H9 (cell line): ENCODE measurements at regions not wholly inside any gene's neighbourhood (a gene's known extent, or its start where the extent isn't known, plus 50 kb on each side); places are given as distances from the start of the nearest gene placed in this dataset.

ENCODE experiments used
- DNase-seq: peaks from one replicate; pipeline ENCODE4 v3.0.0-alpha.2; 2017
- H2AFZ ChIP-seq: one replicate; pipeline ENCODE4 v1.6.1; 2013; ENCODE audit warnings: mild to moderate bottlenecking, low read length, control low read depth, moderate library complexity
- H2AK5ac ChIP-seq: 2 replicates; pipeline ENCODE4 v1.6.1; 2013; ENCODE audit warnings: low read length, control low read depth, mixed read lengths; ENCODE audit not compliant: insufficient read length
- H2BK120ac ChIP-seq: one replicate; pipeline ENCODE4 v1.6.1; 2013; ENCODE audit warnings: low read depth, mild to moderate bottlenecking, low read length, control low read depth, inconsistent platforms; ENCODE audit not compliant: poor library complexity, severe bottlenecking
- H2BK12ac ChIP-seq: 2 replicates; pipeline ENCODE4 v1.6.1; 2013; ENCODE audit warnings: low read length, control low read depth, mixed read lengths, low read depth; ENCODE audit not compliant: insufficient read length
- H2BK15ac ChIP-seq: 2 replicates; pipeline ENCODE4 v1.6.1; 2013; ENCODE audit warnings: low read depth, low read length, control low read depth
- H2BK20ac ChIP-seq: one replicate; pipeline ENCODE4 v1.6.1; 2013; ENCODE audit warnings: low read depth, mild to moderate bottlenecking, low read length, control low read depth, inconsistent platforms; ENCODE audit not compliant: poor library complexity, severe bottlenecking
- H2BK5ac ChIP-seq: 2 replicates; pipeline ENCODE4 v1.6.1; 2013; ENCODE audit warnings: low read length, control low read depth, mixed read lengths; ENCODE audit not compliant: insufficient read length
- H3K14ac ChIP-seq: 2 replicates; pipeline ENCODE4 v1.6.1; 2013; ENCODE audit warnings: low read length, control low read depth; ENCODE audit not compliant: insufficient read depth
- H3K18ac ChIP-seq: 2 replicates; pipeline ENCODE4 v1.6.1; 2013; ENCODE audit warnings: low read depth, mild to moderate bottlenecking, mixed read lengths, low read length, control low read depth; ENCODE audit not compliant: insufficient read length
- H3K23ac ChIP-seq: 2 replicates; pipeline ENCODE4 v1.6.1; 2013; ENCODE audit warnings: low read length, control low read depth, mixed read lengths, low read depth; ENCODE audit not compliant: insufficient read length
- H3K23me2 ChIP-seq: 2 replicates; pipeline ENCODE4 v1.6.1; 2013; ENCODE audit warnings: low read depth, mild to moderate bottlenecking, mixed read lengths, low read length, control low read depth; ENCODE audit not compliant: insufficient read length, poor library complexity, severe bottlenecking
- H3K27ac ChIP-seq: 2 replicates; pipeline ENCODE4 v1.5.1; 2013; ENCODE audit warnings: low read length, control low read depth, mixed read lengths, low read depth; ENCODE audit not compliant: insufficient read length
- H3K27me3 ChIP-seq: 2 replicates; pipeline ENCODE4 v1.6.1; 2013; ENCODE audit warnings: low read length, control low read depth, inconsistent platforms; ENCODE audit not compliant: insufficient read depth
- H3K4ac ChIP-seq: 2 replicates; pipeline ENCODE4 v1.6.1; 2013; ENCODE audit warnings: low read depth, mild to moderate bottlenecking, control low read depth, inconsistent platforms, low read length, moderate library complexity
- H3K4me1 ChIP-seq: 2 replicates; pipeline ENCODE4 v1.6.1; 2013; ENCODE audit warnings: low read length, control low read depth, inconsistent platforms; ENCODE audit not compliant: insufficient read depth
- H3K4me2 ChIP-seq: 2 replicates; pipeline ENCODE4 v1.6.1; 2013; ENCODE audit warnings: low read length, control low read depth, mixed read lengths; ENCODE audit not compliant: insufficient read length, insufficient read depth
- H3K56ac ChIP-seq: 2 replicates; pipeline ENCODE4 v1.6.1; 2013; ENCODE audit warnings: low read depth, mild to moderate bottlenecking, mixed read lengths, low read length, control low read depth; ENCODE audit not compliant: insufficient read length
- H3K79me1 ChIP-seq: 2 replicates; pipeline ENCODE4 v1.6.1; 2013; ENCODE audit warnings: low read depth, mild to moderate bottlenecking, moderate library complexity, low read length, control low read depth, inconsistent platforms; ENCODE audit not compliant: insufficient read depth, poor library complexity, severe bottlenecking
- H3K79me2 ChIP-seq: 2 replicates; pipeline ENCODE4 v1.6.1; 2013; ENCODE audit warnings: low read length, control low read depth, inconsistent platforms; ENCODE audit not compliant: insufficient read depth
- H3K9ac ChIP-seq: 2 replicates; pipeline ENCODE4 v1.6.1; 2013; ENCODE audit warnings: low read length, control low read depth, mixed read lengths; ENCODE audit not compliant: insufficient read length; ENCODE audit errors: extremely low read depth
- H3K9me3 ChIP-seq: one replicate; pipeline ENCODE4 v1.6.1; 2013; ENCODE audit warnings: low read depth, low read length, inconsistent platforms; ENCODE audit not compliant: control insufficient read depth
- H3T11ph ChIP-seq: one replicate; pipeline ENCODE4 v1.6.1; 2013; ENCODE audit warnings: mild to moderate bottlenecking, low read length, control low read depth, inconsistent platforms
- H4K20me1 ChIP-seq: one replicate; pipeline ENCODE4 v1.6.1; 2013; ENCODE audit not compliant: control insufficient read depth, insufficient read length, insufficient read depth
- H4K5ac ChIP-seq: 2 replicates; pipeline ENCODE4 v1.6.1; 2013; ENCODE audit warnings: low read depth, mild to moderate bottlenecking, mixed read lengths, low read length, control low read depth; ENCODE audit not compliant: insufficient read length
- H4K8ac ChIP-seq: replicated peaks from 2 replicates; pipeline ENCODE4 v1.6.1; 2013; ENCODE audit warnings: low read length, control low read depth, mixed read lengths, low read depth; ENCODE audit not compliant: insufficient read length
- H4K91ac ChIP-seq: 2 replicates; pipeline ENCODE4 v1.6.1; 2013; ENCODE audit warnings: low read depth, mild to moderate bottlenecking, moderate library complexity, mixed read lengths, low read length, control low read depth; ENCODE audit not compliant: insufficient read length
- H3K27ac Mint-ChIP-seq, 3 experiments: 2 replicates in 2 of 3; 3 replicates in 1 of 3; pipeline ENCODE4 v1.8.0; 2020 to 2021; ENCODE audit warnings: mixed read lengths in 3 of 3, mild to moderate bottlenecking in 1 of 3, moderate library complexity in 1 of 3
- H3K27me3 Mint-ChIP-seq: 2 replicates; pipeline ENCODE4 v1.8.0; 2021; ENCODE audit warnings: low read depth, mild to moderate bottlenecking, moderate library complexity, mixed read lengths
- H3K36me3 Mint-ChIP-seq, 3 experiments: 2 replicates in 2 of 3; 3 replicates in 1 of 3; pipeline ENCODE4 v1.8.0; 2020 to 2021; ENCODE audit warnings: low read depth in 3 of 3, mixed read lengths in 3 of 3; ENCODE audit not compliant: insufficient read depth in 1 of 3
- H3K4me1 Mint-ChIP-seq, 2 experiments: 2 replicates each; pipeline ENCODE4 v1.8.0; 2020; ENCODE audit warnings: mixed read lengths in 2 of 2
- H3K4me3 Mint-ChIP-seq, 2 experiments: 2 replicates in 1 of 2; 3 replicates in 1 of 2; pipeline ENCODE4 v1.8.0; 2020 to 2021; ENCODE audit warnings: mild to moderate bottlenecking in 2 of 2, mixed read lengths in 2 of 2, moderate library complexity in 1 of 2
- H3K9me3 Mint-ChIP-seq, 2 experiments: 2 replicates in 1 of 2; 3 replicates in 1 of 2; pipeline ENCODE4 v1.8.0; 2020; ENCODE audit warnings: mild to moderate bottlenecking in 2 of 2, mixed read lengths in 2 of 2, moderate library complexity in 1 of 2
- WGBS: extraction: QIAGEN DNeasy Blood & Tissue Kit; methylation state at CpG from one replicate; pipeline ENCODE4 v1.1.7; 2013; ENCODE audit warnings: missing lambda C conversion rate, low lambda C conversion rate, mixed read lengths; ENCODE audit not compliant: insufficient read length; ENCODE audit errors: extremely low coverage; 5-methylcytosine and 5-hydroxymethylcytosine counted together
- TF ChIP-seq, protein P1 (sequence below): fragments of 200-600 bp; sonication (generic); conservative IDR thresholded peaks from 3 replicates; pipeline ENCODE4 v1.8.0; 2021; ENCODE audit warnings: antibody characterized with exemption, mild to moderate bottlenecking

GRCh38 chr22:47357086-47357485 lies 594.6 kb downstream of the TBC1D22A start:
- Histone ChIP-seq H3K23me2 (no peaks in the 10 kb centered on the region), H2AFZ (no peak overlapping the region), H4K20me1 (no peaks in the 10 kb centered on the region), H3K79me1 (no peaks in the 10 kb centered on the region), H3K56ac (no peak overlapping the region), H2BK120ac (no peak overlapping the region), H3K9ac (no peak overlapping the region), H3K9me3 (peaks cover 93% of the 10 kb centered on the region), H3K4ac (no peak overlapping the region), H4K5ac (no peak overlapping the region), H3K4me2 (no peak overlapping the region), H3T11ph (no peak overlapping the region), H3K4me1 (no peaks in the 10 kb centered on the region), H2BK20ac (no peak overlapping the region), H2BK15ac (no peak overlapping the region), H2BK5ac (no peak overlapping the region), H4K91ac (no peak overlapping the region), H3K18ac (no peak overlapping the region), H2AK5ac (no peak overlapping the region), H3K23ac (no peak overlapping the region), H3K14ac (no peak overlapping the region), H3K79me2 (no peaks in the 10 kb centered on the region), H3K27ac (no peak overlapping the region), H4K8ac (no peak overlapping the region), H2BK12ac (no peak overlapping the region), H3K27me3 (no peaks in the 10 kb centered on the region)
- TF ChIP-seq, protein P1, sequence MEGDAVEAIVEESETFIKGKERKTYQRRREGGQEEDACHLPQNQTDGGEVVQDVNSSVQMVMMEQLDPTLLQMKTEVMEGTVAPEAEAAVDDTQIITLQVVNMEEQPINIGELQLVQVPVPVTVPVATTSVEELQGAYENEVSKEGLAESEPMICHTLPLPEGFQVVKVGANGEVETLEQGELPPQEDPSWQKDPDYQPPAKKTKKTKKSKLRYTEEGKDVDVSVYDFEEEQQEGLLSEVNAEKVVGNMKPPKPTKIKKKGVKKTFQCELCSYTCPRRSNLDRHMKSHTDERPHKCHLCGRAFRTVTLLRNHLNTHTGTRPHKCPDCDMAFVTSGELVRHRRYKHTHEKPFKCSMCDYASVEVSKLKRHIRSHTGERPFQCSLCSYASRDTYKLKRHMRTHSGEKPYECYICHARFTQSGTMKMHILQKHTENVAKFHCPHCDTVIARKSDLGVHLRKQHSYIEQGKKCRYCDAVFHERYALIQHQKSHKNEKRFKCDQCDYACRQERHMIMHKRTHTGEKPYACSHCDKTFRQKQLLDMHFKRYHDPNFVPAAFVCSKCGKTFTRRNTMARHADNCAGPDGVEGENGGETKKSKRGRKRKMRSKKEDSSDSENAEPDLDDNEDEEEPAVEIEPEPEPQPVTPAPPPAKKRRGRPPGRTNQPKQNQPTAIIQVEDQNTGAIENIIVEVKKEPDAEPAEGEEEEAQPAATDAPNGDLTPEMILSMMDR, result no peak
- DNase-seq, result no peak
- WGBS, result no CpG with 5 or more reads among the region's 7 CpGs
- no peaks in the 10 kb centered on the region for H3K4me1 Mint-ChIP-seq
- peaks cover 2 to 46% (median 10%) of the 10 kb centered on the region in 3 experiments; a peak in 6 of 7 replicates for H3K36me3 Mint-ChIP-seq
- peaks cover 2% of the 10 kb centered on the region for H3K27me3 Mint-ChIP-seq
- H3K4me3 Mint-ChIP-seq, result no peak overlapping the region
- no peak overlapping the region for H3K27ac Mint-ChIP-seq
- peaks cover 93 to 98% of the 10 kb centered on the region in 2 experiments for H3K9me3 Mint-ChIP-seq
